ENCODE measurements at regions not wholly inside any gene's neighbourhood (a gene's known extent, or its start where the extent isn't known, plus 50 kb on each side); places are given as distances from the start of the nearest gene placed in this dataset.

DNA sequence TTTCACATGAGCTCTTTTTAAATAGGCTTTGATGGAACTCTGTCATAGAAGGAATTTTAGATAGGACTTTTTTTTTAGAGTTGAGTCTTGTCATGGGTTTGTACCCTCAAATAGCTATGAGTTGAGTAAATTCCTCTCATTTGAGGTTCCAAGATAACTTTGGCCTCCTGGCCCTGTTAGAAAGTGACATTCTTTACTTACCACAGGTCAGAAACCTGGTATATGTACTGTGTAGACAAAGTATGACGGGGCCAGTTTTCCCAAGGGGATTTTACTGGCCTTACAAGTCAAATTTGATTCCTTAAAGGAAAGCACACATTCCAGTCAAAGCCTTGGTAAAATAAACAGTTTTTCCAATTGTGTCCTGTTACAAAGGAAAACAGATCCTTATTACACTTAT is 729.3 kb upstream of the LUZP2 start:
- no peak overlapping the region for H3K27ac Mint-ChIP-seq
- no peak for TF ChIP-seq CTCF (IDR thresholded peaks at IDR 0.05)
- peaks cover 18% of the 10 kb centered on the region for H3K4me1 Mint-ChIP-seq (ENCODE audit: low read depth)
- peaks cover 23% of the 10 kb centered on the region for H3K9me3 Mint-ChIP-seq
- no peak overlapping the region for H3K4me3 Mint-ChIP-seq
- DNase-seq, result no peak
- no peaks in the 10 kb centered on the region; the same call in 1 of the 2 replicates for H3K27me3 Mint-ChIP-seq (ENCODE audit: insufficient read depth)
- H3K36me3 Mint-ChIP-seq (ENCODE audit: low read depth), result peaks cover 19% of the 10 kb centered on the region; the same call in 1 of the 2 replicates

- Mint-ChIP-seq H3K4me3 (no peak overlapping the region), H3K27me3 (ENCODE audit: insufficient read depth) (no peaks in the 10 kb centered on the region), H3K36me3 (ENCODE audit: low read depth) (peaks cover 19% of the 10 kb centered on the region; the same call in 1 of the 2 replicates), H3K4me1 (ENCODE audit: low read depth) (peaks cover 18% of the 10 kb centered on the region), H3K9me3 (peaks cover 23% of the 10 kb centered on the region), H3K27ac (no peak overlapping the region)
- DNase-seq, result no peak
- no peak for TF ChIP-seq CTCF (IDR thresholded peaks at IDR 0.05)
Measured at GRCh38 chr11:23769214-23769613, 727.6 kb upstream of the LUZP2 start.

DNA sequence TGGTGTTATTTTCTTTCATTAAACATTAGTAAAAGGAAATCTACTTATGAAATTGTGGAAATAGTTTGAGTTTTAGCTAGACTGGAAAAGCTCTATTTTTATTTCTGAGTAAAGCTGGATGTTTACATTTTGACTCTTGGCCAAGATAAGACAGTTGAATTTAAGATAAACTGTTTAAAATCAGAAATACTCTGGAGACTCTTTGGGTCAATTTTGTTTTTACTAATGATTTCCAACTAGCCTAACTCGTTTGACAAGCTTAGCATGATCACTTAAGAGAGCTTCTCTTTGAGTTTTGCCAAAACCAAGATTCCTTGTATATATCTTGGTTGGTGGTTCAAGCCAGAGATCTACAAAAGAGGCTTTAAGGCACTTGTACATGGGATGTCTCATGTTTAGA is 724.8 kb upstream of the LUZP2 start:
- DNase-seq, result no peak
- no peak overlapping the region for H3K4me3 Mint-ChIP-seq
- H3K36me3 Mint-ChIP-seq (ENCODE audit: low read depth), result peaks cover 9% of the 10 kb centered on the region; the same call in 1 of the 2 replicates
- no peaks in the 10 kb centered on the region; the same call in 1 of the 2 replicates for H3K4me1 Mint-ChIP-seq (ENCODE audit: low read depth)
- no peaks in the 10 kb centered on the region for H3K27me3 Mint-ChIP-seq (ENCODE audit: insufficient read depth)
- no peak for TF ChIP-seq CTCF (IDR thresholded peaks at IDR 0.05)
- H3K27ac Mint-ChIP-seq, result no peak overlapping the region
- peaks cover 28% of the 10 kb centered on the region for H3K9me3 Mint-ChIP-seq

DNA sequence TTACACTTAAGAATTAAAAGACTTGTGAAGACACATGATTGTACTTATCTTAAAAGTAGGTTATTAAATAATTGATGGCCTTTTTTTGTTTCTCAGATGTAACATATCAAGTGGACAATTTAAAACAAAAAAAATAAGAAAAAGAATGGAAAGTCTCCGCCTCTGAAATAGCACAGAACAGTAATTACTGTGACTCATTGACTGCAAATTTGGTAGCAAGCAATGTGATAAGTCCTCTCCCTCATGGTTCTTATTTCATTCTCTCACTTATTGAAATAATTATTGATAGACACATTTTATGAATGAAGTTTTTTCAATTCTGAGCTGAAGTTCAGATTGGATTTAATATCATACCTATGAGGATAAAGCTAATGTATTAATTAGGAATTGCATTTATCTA is 717.9 kb upstream of the LUZP2 start:
- no peak overlapping the region for H3K4me3 Mint-ChIP-seq
- peaks cover 16% of the 10 kb centered on the region for H3K4me1 Mint-ChIP-seq (ENCODE audit: low read depth)
- no peak overlapping the region for H3K27ac Mint-ChIP-seq
- peaks cover 5% of the 10 kb centered on the region; the same call in 1 of the 2 replicates for H3K9me3 Mint-ChIP-seq
- DNase-seq, result no peak
- no peak for TF ChIP-seq CTCF (IDR thresholded peaks at IDR 0.05)
- H3K36me3 Mint-ChIP-seq (ENCODE audit: low read depth), result no peaks in the 10 kb centered on the region
- no peaks in the 10 kb centered on the region for H3K27me3 Mint-ChIP-seq (ENCODE audit: insufficient read depth)

- Mint-ChIP-seq H3K4me3 (no peak overlapping the region), H3K9me3 (no peaks in the 10 kb centered on the region), H3K27me3 (ENCODE audit: insufficient read depth) (no peaks in the 10 kb centered on the region; the same call in 1 of the 2 replicates), H3K27ac (no peak overlapping the region), H3K36me3 (ENCODE audit: low read depth) (no peaks in the 10 kb centered on the region), H3K4me1 (ENCODE audit: low read depth) (peaks cover 16% of the 10 kb centered on the region)
- no peak for TF ChIP-seq CTCF (IDR thresholded peaks at IDR 0.05)
- no peak for DNase-seq
Measured at GRCh38 chr11:23780231-23780630, 716.6 kb upstream of the LUZP2 start.

All from HFFc6 (cell line).